Spleen (tissue), 7 donors: ENCODE measurements at regions not wholly inside any gene's neighbourhood (a gene's known extent, or its start where the extent isn't known, plus 50 kb on each side); places are given as distances from the start of the nearest gene placed in this dataset.

Source experiments
- POLR2A ChIP-seq, 3 donors: fragments of 450-650 bp; IDR thresholded peaks; one replicate each; pipeline ENCODE4 v1.5.1; 2017; ENCODE audit warnings: antibody characterized with exemption in 3 of 3, mild to moderate bottlenecking in 1 of 3
- TF ChIP-seq, protein P1 (sequence below), 11 experiments: fragments of 200-600 bp in 7 of 11; fragments of 450-650 bp in 4 of 11; sonication (generic) in 4 of 11; IDR thresholded peaks in 8 of 11; conservative IDR thresholded peaks in 3 of 11; 1 replicate in 7 of 11; 2 replicates in 4 of 11; pipeline versions ENCODE4 v1.4.0 to v1.8.0; 2016 to 2021; ENCODE audit warnings: antibody characterized with exemption in 11 of 11, inconsistent platforms in 4 of 11, mild to moderate bottlenecking in 1 of 11
- donor health status: DM: no; HTN: no; CAD: no; lungs with moderate emphysema.
- donor health status: DM: no; HTN: no; CAD: no.
- donor health status: DM: no; HTN: no; CAD: no.

DNA sequence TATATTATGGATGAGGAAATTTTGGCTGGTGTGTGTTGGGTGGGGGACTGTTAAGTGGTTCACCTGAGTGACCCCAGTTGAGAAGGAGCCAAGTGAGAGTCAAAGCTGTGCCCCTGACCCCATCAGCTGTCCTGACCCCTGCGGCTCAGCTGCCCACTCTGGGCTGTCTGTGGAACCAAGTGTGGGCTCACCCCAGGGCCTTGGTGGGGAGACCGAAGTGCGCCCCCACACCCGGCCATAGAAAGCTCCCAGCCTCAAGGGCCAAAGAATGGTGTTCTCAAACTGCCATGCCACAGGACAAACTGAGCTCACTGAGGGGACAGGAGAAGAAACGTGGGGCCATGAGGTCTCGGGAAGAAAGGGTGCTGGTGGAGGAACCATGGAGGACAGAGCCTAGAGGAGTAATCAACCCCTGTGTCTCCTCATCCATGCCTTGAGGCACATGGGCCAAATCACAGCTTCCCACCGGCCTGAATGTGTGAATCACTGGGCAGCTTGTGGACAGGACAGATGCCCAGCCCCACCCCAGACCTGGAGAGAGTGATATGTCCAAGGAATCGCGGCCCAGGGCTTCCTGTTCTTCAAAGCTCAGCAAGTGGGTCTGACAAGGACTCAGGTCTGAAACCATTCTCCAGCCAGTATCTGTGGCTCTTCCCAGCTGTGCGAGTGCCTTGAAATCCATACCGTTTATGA, 86.2 kb upstream of the CACUL1 start:
- TF ChIP-seq, protein P1, sequence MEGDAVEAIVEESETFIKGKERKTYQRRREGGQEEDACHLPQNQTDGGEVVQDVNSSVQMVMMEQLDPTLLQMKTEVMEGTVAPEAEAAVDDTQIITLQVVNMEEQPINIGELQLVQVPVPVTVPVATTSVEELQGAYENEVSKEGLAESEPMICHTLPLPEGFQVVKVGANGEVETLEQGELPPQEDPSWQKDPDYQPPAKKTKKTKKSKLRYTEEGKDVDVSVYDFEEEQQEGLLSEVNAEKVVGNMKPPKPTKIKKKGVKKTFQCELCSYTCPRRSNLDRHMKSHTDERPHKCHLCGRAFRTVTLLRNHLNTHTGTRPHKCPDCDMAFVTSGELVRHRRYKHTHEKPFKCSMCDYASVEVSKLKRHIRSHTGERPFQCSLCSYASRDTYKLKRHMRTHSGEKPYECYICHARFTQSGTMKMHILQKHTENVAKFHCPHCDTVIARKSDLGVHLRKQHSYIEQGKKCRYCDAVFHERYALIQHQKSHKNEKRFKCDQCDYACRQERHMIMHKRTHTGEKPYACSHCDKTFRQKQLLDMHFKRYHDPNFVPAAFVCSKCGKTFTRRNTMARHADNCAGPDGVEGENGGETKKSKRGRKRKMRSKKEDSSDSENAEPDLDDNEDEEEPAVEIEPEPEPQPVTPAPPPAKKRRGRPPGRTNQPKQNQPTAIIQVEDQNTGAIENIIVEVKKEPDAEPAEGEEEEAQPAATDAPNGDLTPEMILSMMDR (IDR thresholded peaks at IDR 0.05 in 8 of 11, conservative IDR thresholded peaks at IDR 0.05 in 3 of 11) = no peak
- no peak for TF ChIP-seq POLR2A (IDR thresholded peaks at IDR 0.05)
